GM23338 (cell line): ENCODE measurements at regions not wholly inside any gene's neighbourhood (a gene's known extent, or its start where the extent isn't known, plus 50 kb on each side); places are given as distances from the start of the nearest gene placed in this dataset.

Source experiments
- ATAC-seq: fragments of 200-7000 bp; cut with Tn5 transposase; 3 replicates; pipeline ENCODE4 v1.9.1; 2020
- DNase-seq: peaks from one replicate; pipeline ENCODE4 v3.0.0-alpha.2; 2015; ENCODE audit warnings: low spot score
- H2AFZ ChIP-seq: fragments of 200-600 bp; sonication (generic); 2 replicates; pipeline ENCODE4 v1.8.0; 2016; ENCODE audit warnings: antibody characterized with exemption, mild to moderate bottlenecking, moderate library complexity
- H3F3A ChIP-seq: fragments of 200-600 bp; sonication (generic); replicated peaks from 2 replicates; pipeline ENCODE4 v1.8.0; 2017; ENCODE audit warnings: antibody characterized with exemption, mixed run types, low read depth
- H3K27ac ChIP-seq: fragments of 200-600 bp; sonication (generic); 2 replicates; pipeline ENCODE4 v1.6.1; 2016; ENCODE audit warnings: low read depth
- H3K27me3 ChIP-seq: fragments of 200-600 bp; sonication (generic); 2 replicates; pipeline ENCODE4 v1.8.0; 2016; ENCODE audit warnings: mild to moderate bottlenecking, mixed run types, moderate library complexity; ENCODE audit not compliant: insufficient read depth
- H3K36me3 ChIP-seq: fragments of 200-600 bp; sonication (generic); 2 replicates; pipeline ENCODE4 v1.8.0; 2016; ENCODE audit warnings: mild to moderate bottlenecking; ENCODE audit not compliant: insufficient read depth
- H3K4me1 ChIP-seq: fragments of 200-600 bp; sonication (generic); 2 replicates; pipeline ENCODE4 v1.8.0; 2016; ENCODE audit warnings: mild to moderate bottlenecking, moderate library complexity; ENCODE audit not compliant: insufficient read depth
- H3K4me2 ChIP-seq: fragments of 200-600 bp; sonication (generic); 2 replicates; pipeline ENCODE4 v1.7.1; 2017; ENCODE audit warnings: mixed run types
- H3K4me3 ChIP-seq: fragments of 200-600 bp; sonication (generic); 2 replicates; pipeline ENCODE4 v1.6.1; 2016; ENCODE audit warnings: mixed run types
- H3K79me2 ChIP-seq: fragments of 200-600 bp; sonication (generic); replicated peaks from 2 replicates; pipeline ENCODE4 v1.8.0; 2017; ENCODE audit warnings: mild to moderate bottlenecking; ENCODE audit not compliant: insufficient read depth
- H3K9me2 ChIP-seq: fragments of 200-600 bp; sonication (generic); 2 replicates; pipeline ENCODE4 v1.8.0; 2017; ENCODE audit not compliant: insufficient read depth
- H4K20me1 ChIP-seq: fragments of 200-600 bp; sonication (generic); replicated peaks from 2 replicates; pipeline ENCODE4 v1.8.0; 2017; ENCODE audit warnings: mild to moderate bottlenecking; ENCODE audit not compliant: insufficient read depth
- H3K27ac Mint-ChIP-seq: 2 replicates; pipeline ENCODE4 v1.8.0; 2020; ENCODE audit warnings: inconsistent platforms, mild to moderate bottlenecking, moderate library complexity, mixed read lengths
- H3K27me3 Mint-ChIP-seq: 3 replicates; pipeline ENCODE4 v1.8.0; 2022; ENCODE audit warnings: low read depth, mild to moderate bottlenecking, moderate library complexity, mixed read lengths, inconsistent platforms; ENCODE audit not compliant: insufficient read depth, poor library complexity
- H3K36me3 Mint-ChIP-seq: 3 replicates; pipeline ENCODE4 v1.8.0; 2021; ENCODE audit warnings: low read depth, mild to moderate bottlenecking, inconsistent platforms, moderate library complexity, mixed read lengths
- H3K4me1 Mint-ChIP-seq: 3 replicates; pipeline ENCODE4 v1.8.0; 2020; ENCODE audit warnings: mild to moderate bottlenecking, inconsistent platforms, mixed read lengths
- H3K4me3 Mint-ChIP-seq: 3 replicates; pipeline ENCODE4 v1.8.0; 2021; ENCODE audit warnings: moderate library complexity, mild to moderate bottlenecking, inconsistent platforms, mixed read lengths
- H3K9me3 Mint-ChIP-seq: 3 replicates; pipeline ENCODE4 v1.8.0; 2020; ENCODE audit warnings: moderate library complexity, mild to moderate bottlenecking, inconsistent platforms, mixed read lengths
- CREB1 ChIP-seq: fragments of 250-450 bp; sonication (Bioruptor Pico); IDR thresholded peaks from 2 replicates; pipeline ENCODE4 v1.5.0; 2020; ENCODE audit warnings: low read depth, mild to moderate bottlenecking, moderate library complexity
- CTCF ChIP-seq, 2 experiments: fragments of 200-600 bp in 1 of 2; sonication (generic) in 1 of 2; conservative IDR thresholded peaks; 2 replicates each; pipeline versions ENCODE4 v1.5.1 to v1.6.1; 2016 to 2017; ENCODE audit warnings: antibody characterized with exemption in 2 of 2, low read depth in 2 of 2, mild to moderate bottlenecking in 2 of 2, moderate library complexity in 1 of 2
- ETS1 ChIP-seq: IDR thresholded peaks from 2 replicates; pipeline ENCODE4 v1.6.1; 2016; ENCODE audit warnings: antibody characterized with exemption
- EZH2 ChIP-seq: fragments of 200-600 bp; sonication (generic); IDR thresholded peaks from one replicate; pipeline ENCODE4 v1.8.0; 2017; ENCODE audit warnings: antibody characterized with exemption, mild to moderate bottlenecking, low read depth; ENCODE audit not compliant: unreplicated experiment
- EZH2phosphoT487 ChIP-seq: fragments of 200-600 bp; sonication (generic); IDR thresholded peaks from one replicate; pipeline ENCODE4 v1.8.1; 2018; ENCODE audit warnings: antibody characterized with exemption; ENCODE audit not compliant: unreplicated experiment
- JUNB ChIP-seq: IDR thresholded peaks from one replicate; pipeline ENCODE4 v1.6.1; 2016; ENCODE audit warnings: antibody characterized with exemption; ENCODE audit not compliant: unreplicated experiment
- NANOG ChIP-seq: IDR thresholded peaks from 2 replicates; pipeline ENCODE4 v1.6.1; 2016; ENCODE audit warnings: antibody characterized with exemption, borderline replicate concordance
- POLR2AphosphoS5 ChIP-seq: IDR thresholded peaks from 2 replicates; pipeline ENCODE4 v1.6.1; 2016; ENCODE audit warnings: antibody characterized with exemption, low read depth
- REST ChIP-seq: IDR thresholded peaks from one replicate; pipeline ENCODE4 v1.6.1; 2018; ENCODE audit warnings: antibody characterized with exemption; ENCODE audit not compliant: unreplicated experiment
- STAT1 ChIP-seq: IDR thresholded peaks from one replicate; pipeline ENCODE4 v1.6.1; 2016; ENCODE audit warnings: antibody characterized with exemption; ENCODE audit not compliant: unreplicated experiment
- ZNF331 ChIP-seq: fragments of 250-450 bp; sonication (Bioruptor Pico); IDR thresholded peaks from 2 replicates; pipeline ENCODE4 v1.5.0; 2020; ENCODE audit warnings: low read depth, mild to moderate bottlenecking, moderate library complexity

- TF ChIP-seq ETS1 = no peak
- TF ChIP-seq JUNB = no peak
- no peak for TF ChIP-seq STAT1
- no peak for TF ChIP-seq NANOG
- TF ChIP-seq REST = no peak
- TF ChIP-seq POLR2AphosphoS5 = no peak
- no peak for TF ChIP-seq EZH2phosphoT487
- TF ChIP-seq EZH2 = no peak
- no peak for TF ChIP-seq CREB1 (CRISPR knock-in tag)
- TF ChIP-seq CTCF (conservative IDR thresholded peaks at IDR 0.05; ENCODE audit: low read depth in 2 of 2) = no peak
Observed at GRCh38 chr3:38968891-38969290, 82.9 kb downstream of the SCN11A start (continued).

DNA sequence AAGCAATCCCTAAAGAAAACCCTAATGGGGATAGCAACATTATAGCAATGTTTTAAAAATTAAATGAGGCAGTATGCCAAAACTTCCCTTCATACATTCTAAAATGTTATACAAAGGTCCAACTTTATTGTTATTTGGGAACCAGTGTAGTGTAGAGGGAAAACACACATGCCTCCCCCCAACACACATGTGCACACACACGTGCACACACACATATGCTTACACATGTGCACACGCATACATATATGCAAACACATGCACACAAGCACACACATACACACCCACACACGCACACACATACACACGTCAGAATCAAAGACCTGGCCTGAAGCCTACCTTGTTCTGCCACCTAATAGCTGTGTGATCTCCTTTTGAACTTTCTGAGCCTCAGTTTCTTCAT lies 83.3 kb downstream of the SCN11A start:
- no peaks in the 10 kb centered on the region for H3K9me3 Mint-ChIP-seq
- no peaks in the 10 kb centered on the region for H3K36me3 Mint-ChIP-seq
- ATAC-seq (no peak), DNase-seq (no peak)
- peaks cover 4% of the 10 kb centered on the region for H3K27me3 Mint-ChIP-seq
- Histone ChIP-seq H3K36me3 (no peaks in the 10 kb centered on the region), H3K9me2 (no peaks in the 10 kb centered on the region), H3K4me1 (peaks cover 8% of the 10 kb centered on the region; the same call in 1 of the 2 replicates), H3K27me3 (no peaks in the 10 kb centered on the region), H3K4me2 (no peak overlapping the region), H2AFZ (no peak overlapping the region), H3K79me2 (no peaks in the 10 kb centered on the region), H3F3A (no peaks in the 10 kb centered on the region), H3K27ac (no peak overlapping the region), H3K4me3 (no peak overlapping the region), H4K20me1 (no peaks in the 10 kb centered on the region)
- peaks cover 16% of the 10 kb centered on the region; the same call in 2 of the 3 replicates for H3K4me1 Mint-ChIP-seq
- H3K27ac Mint-ChIP-seq = no peak overlapping the region
- H3K4me3 Mint-ChIP-seq = no peak overlapping the region
- TF ChIP-seq ZNF331 (CRISPR knock-in tag) (no peak), REST (no peak), CREB1 (CRISPR knock-in tag) (no peak), ETS1 (no peak)
